GM11168 (cell line): ENCODE measurements at regions not wholly inside any gene's neighbourhood (a gene's known extent, or its start where the extent isn't known, plus 50 kb on each side); places are given as distances from the start of the nearest gene placed in this dataset.
"Not testable (repeated sequence)": the region's sequence is repeated elsewhere in the genome, so short reads cannot be mapped to it uniquely, and the experiment has no call there.

Experiments
- in situ Hi-C: fragments of 300-500 bp; cut with MboI; formaldehyde crosslinking; loops from one replicate; pipeline ENCODE4 v1.12.0; 2022; ENCODE audit warnings: low sequenced_read_pairs; ENCODE audit not compliant: unreplicated experiment

DNA sequence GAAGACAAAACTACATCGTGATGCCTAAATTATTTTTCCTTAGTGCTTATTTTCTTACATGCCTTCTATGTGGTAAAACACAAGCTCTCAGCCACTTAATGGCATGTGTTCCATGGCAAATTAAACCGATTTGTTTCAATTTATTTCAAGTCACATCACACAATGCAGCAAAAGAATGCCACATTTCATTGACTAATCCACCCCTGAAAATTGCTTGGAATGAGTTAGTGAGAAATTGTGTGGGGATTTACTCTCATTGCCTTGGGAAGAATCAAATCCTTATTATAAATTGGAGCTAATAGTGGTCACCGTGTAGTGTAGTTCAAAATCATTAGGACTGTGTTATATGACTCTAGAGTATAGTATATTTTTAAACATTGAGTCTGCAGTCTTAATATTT, 485.5 kb upstream of the KLHL1 start:
- in situ Hi-C loops: no loop called here

DNA sequence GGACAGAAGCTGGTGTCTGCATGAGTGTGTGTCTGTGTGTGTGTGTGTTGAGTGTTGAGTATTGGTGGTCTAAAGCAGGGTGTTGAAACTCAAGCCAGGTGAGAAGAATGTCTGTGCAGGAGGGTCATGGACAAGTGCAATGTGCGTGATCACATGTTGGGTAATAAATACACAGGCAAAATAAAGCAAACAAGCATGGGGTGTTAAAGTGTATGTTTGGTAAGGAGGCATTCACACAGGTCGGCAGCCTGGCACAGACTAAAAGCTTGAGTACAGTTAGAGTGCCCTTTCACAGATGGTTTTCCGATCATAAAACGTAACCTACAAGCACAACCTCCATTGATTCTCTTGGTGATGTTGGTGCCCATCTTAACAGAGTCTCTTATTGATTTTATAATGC, 476.9 kb upstream of the KLHL1 start:
- in situ Hi-C loops: no loop called here

- in situ Hi-C loops: no loop called here
These were observed 472.6 kb upstream of the KLHL1 start for GRCh38 chr13:70580825-70581224.

- in situ Hi-C loops: no loop called here
These were observed 471.7 kb upstream of the KLHL1 start for GRCh38 chr13:70579941-70580340.

DNA sequence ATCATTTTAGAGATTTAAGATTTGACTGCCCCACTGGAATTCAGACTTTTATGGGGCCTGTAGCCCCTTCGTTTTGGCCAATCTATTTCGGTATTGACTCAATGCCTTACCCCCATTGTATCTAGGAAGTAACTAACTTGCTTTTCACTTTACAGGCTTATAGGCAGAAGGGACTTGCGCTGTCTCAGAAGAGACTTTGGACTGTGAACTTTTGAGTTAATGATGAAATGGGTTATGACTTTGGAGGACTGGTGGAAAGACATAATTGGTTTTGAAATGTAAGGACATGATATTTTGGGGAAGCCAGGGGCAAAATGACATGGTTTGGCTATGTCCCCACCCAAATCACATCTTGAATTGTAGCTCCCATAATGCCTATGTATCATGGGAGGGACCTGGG, 463.0 kb upstream of the KLHL1 start:
- in situ Hi-C loops: no loop called here

- in situ Hi-C loops: no loop called here
These were observed 460.3 kb upstream of the KLHL1 start for GRCh38 chr13:70568571-70568970.

DNA sequence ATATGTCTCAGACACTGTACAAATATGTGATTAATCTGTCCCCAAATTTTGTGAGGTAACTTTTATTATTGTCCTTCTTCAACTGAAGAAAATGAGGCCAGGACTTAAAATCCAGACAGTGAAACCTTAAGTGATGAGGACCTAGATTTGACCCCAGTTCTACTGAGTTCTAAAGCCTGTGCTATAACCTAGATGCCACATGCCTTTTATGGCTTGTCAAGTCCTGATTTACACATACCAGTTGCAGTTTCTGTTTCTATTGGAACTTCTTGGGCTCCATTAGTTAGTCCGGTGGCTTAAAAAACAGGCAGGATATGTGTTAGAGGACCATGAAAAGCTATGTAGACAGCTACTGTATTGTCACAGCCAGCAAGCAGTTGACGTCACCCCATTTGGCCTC, 436.5 kb upstream of the KLHL1 start:
- in situ Hi-C loops: no loop called here

DNA sequence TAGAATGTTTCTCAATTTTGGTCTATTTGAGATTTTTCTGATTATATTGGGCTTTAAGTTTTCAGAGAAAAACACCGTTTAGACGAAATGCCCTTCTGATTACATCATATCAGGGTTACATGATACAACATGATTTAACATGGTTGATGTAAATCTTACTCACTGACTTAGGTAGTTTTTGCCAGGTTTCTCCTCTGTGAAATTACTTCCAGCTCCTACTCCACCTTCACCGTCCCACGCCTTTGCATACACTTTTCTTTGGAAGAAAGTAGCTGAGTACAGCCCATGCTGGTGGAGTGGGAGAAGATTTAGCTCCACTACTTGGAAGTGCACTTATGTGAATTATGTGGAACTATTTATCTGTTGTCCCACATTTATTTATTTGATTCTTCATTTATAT, 433.2 kb upstream of the KLHL1 start:
- in situ Hi-C loops: no loop called here

DNA sequence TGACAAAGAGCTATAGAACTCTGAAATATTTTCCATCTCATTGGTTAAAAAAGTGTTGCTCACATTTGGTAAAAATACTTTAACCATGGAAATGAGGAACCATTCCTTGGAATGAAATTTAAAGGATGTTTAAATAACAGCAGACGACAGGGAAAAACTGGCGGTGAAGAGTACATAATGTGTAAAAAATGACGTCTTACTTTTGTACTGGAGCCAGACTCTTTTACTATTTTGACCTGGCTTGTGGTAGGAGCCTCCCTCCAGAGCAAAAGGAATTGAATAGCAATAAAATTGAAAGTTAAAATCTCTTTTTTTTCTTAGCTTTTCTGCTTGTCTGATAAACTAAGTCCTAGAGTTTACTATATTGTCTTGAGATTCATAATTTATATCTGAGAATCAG, 426.2 kb upstream of the KLHL1 start:
- in situ Hi-C loops: no loop called here

GRCh38 chr13:70529652-70530051, 421.4 kb upstream of the KLHL1 start:
- in situ Hi-C loops: no loop called here

DNA sequence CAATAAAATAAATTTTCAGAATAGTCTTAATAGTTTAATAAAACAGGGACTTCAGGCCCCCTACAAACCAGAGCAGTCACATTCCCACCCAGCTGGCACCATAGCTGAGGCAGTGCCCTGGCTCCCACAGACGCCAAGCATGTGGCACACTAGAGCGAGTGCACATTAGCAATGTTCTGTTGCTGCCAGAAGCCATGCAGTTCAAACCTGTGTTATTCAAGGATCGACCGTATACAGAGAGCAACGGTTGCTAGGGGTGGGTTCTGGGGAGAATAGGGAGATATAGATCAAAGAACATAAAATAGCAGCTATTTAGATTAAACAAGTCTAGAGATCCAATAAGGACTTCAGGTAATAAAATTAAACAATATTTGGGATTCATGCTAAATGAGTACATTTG, 419.3 kb upstream of the KLHL1 start:
- in situ Hi-C loops: no loop called here

GRCh38 chr13:70523622-70524021, 415.4 kb upstream of the KLHL1 start:
- in situ Hi-C loops: no loop called here

DNA sequence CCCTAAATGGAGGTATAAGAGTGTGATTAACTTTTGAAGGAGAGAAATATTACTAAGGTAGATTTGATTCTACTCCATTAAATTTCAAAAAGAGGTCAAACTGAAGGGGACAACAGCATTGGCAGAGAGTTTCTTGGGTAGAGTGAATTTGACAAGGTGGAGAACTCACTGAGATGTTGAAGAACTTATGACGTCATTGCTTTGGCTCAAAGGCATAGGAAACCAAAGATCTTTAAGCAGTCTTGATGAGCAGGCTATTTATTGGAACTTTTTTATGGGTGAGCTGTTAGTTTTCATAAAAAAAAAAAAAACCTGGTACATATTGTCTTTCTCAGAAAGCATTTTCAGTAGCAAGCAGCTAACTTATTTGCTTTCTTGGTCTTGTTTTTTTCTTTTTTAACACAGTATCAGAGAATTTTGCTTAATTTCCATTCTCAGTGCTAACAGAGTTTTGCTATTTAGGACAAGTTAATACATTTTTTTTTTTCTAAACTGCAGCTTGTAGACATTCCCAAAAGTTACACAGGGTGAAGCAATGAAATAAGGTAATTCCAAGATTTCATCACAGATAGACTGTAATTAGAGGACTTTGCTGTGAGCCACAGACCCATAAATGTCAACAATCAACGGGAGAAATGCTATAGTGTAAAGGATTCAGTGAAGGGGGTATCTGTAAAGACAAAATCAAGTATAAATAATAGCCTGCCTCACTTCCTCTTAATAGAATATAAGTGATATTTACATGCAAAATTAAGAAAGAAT, 412.2 kb upstream of the KLHL1 start:
- in situ Hi-C loops: no loop called here

- in situ Hi-C loops: no loop called here
These were observed 409.8 kb upstream of the KLHL1 start for GRCh38 chr13:70518081-70518480.

DNA sequence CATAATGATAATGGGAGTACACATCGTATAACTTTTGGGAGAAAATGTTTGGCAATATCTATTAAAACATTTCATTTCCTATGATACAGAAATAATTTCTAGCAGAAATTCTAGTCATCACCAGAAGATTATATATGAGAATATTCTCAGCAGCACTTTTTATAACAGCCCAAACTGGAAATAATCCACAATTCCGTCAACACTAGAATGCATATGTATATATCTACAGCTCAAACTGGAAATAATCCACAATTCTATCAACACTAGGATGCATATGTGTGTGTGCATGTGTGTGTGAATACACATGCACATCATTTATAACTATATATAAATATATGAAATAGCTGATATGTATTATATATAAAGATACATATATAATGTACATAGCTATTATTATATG, 408.0 kb upstream of the KLHL1 start:
- in situ Hi-C loops: no loop called here

- in situ Hi-C loops: not testable (repeated sequence)
These were observed 403.7 kb upstream of the KLHL1 start for GRCh38 chr13:70511861-70512417.

GRCh38 chr13:70505809-70506208, 397.6 kb upstream of the KLHL1 start:
- in situ Hi-C loops: no loop called here

DNA sequence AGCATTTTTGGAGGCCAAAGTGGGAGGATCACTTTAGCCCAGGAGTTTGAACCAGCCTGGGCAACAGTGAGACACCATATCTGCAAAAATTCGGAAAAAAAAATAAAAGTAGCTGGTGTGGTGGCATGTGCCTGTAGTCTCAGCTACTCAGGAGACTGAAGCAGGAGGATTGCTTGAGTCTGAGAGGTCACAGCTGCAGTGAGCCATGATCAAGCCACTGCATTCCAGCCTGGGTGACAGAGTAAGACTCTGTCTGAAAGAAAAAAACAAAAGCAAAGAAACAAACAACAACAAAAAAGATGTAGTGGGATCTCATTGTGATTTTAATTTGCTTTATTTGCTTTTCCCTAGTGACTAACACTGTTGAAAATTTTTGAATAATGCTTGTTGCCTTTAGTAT, 394.7 kb upstream of the KLHL1 start:
- in situ Hi-C loops: no loop called here

DNA sequence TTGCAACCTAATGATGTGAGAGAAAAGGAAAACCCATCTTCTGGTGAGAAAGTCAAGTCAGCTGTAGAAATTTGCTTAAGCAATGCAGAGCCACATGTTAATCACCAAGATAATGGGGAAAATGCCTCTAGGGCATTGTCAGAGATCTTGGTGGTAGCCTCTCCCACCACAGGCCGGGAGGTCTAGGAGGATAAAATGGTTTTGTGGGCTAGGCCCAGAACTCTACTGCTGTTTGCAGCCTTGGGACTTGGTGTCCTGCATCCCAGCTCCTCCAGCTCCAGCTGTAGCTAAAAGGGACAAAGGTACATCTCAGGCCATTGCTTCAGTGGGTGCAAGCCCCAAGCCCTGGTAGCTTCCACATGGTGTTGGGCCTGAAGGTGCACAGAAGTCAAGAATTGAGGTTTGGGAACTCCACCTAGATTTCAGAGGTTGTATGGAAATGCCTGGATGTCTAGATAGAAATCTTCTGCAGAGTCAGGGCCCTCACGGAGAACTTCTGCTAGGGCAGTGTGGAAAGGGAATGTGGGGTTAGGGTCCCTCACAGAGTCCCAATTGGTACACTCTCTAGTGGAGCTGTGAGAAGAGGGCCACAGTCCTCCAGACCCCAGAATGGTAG, 382.2 kb upstream of the KLHL1 start:
- in situ Hi-C loops: no loop called here

GRCh38 chr13:70484931-70485330, 376.7 kb upstream of the KLHL1 start:
- in situ Hi-C loops: no loop called here

- in situ Hi-C loops: no loop called here
These were observed 375.5 kb upstream of the KLHL1 start for GRCh38 chr13:70483599-70484276.
